HepG2 (cell line): ENCODE measurements at regions not wholly inside any gene's neighbourhood (a gene's known extent, or its start where the extent isn't known, plus 50 kb on each side); places are given as distances from the start of the nearest gene placed in this dataset.

Experiments used
- EZH2 ChIP-seq: conservative IDR thresholded peaks from 2 replicates; pipeline ENCODE4 v1.6.1; 2012; ENCODE audit warnings: mild to moderate bottlenecking, low read depth, low read length, moderate library complexity
- FOXK1 ChIP-seq: sonication (generic); formaldehyde crosslinking; IDR thresholded peaks from 2 replicates; pipeline ENCODE4 v1.4.0; 2020; ENCODE audit warnings: low read depth, missing genetic modification reagents, borderline replicate concordance
- GABPA ChIP-seq, 2 experiments: IDR thresholded peaks; 2 replicates each; pipeline ENCODE4 v1.6.1; 2011 to 2016; ENCODE audit warnings: low read depth in 2 of 2, low read length in 1 of 2, missing biosample characterization in 1 of 2, missing genetic modification characterization in 1 of 2
- KLF9 ChIP-seq: IDR thresholded peaks from 2 replicates; pipeline ENCODE4 v1.6.1; 2016; ENCODE audit warnings: low read depth
- NR3C1 ChIP-seq: sonication (generic); formaldehyde crosslinking; IDR thresholded peaks from 2 replicates; pipeline ENCODE4 v1.4.0; 2020; ENCODE audit warnings: missing genetic modification reagents
- RAD21 ChIP-seq: fragments of 450-650 bp; formaldehyde crosslinking; IDR thresholded peaks from 2 replicates; pipeline ENCODE4 v1.5.0; 2020; ENCODE audit warnings: mild to moderate bottlenecking
- RFX1 ChIP-seq: fragments of 450-650 bp; IDR thresholded peaks from 2 replicates; pipeline ENCODE4 v1.6.1; 2017
- RFX5 ChIP-seq: IDR thresholded peaks from 2 replicates; pipeline ENCODE4 v1.6.1; 2011; ENCODE audit warnings: low read depth, low read length, improper control_type of control experiment
- SP1 ChIP-seq, 2 experiments: fragments of 450-650 bp in 1 of 2; sonication (generic) in 1 of 2; formaldehyde crosslinking in 1 of 2; IDR thresholded peaks; 2 replicates each; pipeline versions ENCODE4 v1.4.0 to v1.6.1; 2016 to 2020; ENCODE audit warnings: missing genetic modification reagents in 1 of 2
- ZNF703 ChIP-seq: sonication (generic); formaldehyde crosslinking; IDR thresholded peaks from 2 replicates; pipeline ENCODE4 v1.5.1; 2020; ENCODE audit warnings: missing genetic modification reagents, mild to moderate bottlenecking, moderate library complexity, borderline replicate concordance
- ZNF749 ChIP-seq: sonication (generic); formaldehyde crosslinking; IDR thresholded peaks from 2 replicates; pipeline ENCODE4 v1.8.0; 2022; ENCODE audit warnings: mild to moderate bottlenecking, missing genetic modification reagents, moderate library complexity, borderline replicate concordance
- ZNF816 ChIP-seq: sonication (generic); formaldehyde crosslinking; IDR thresholded peaks from 2 replicates; pipeline ENCODE4 v1.8.0; 2022; ENCODE audit warnings: missing genetic modification reagents, mild to moderate bottlenecking, borderline replicate concordance
- TF ChIP-seq, protein P1 (sequence below), 2 experiments: sonication (generic) in 1 of 2; formaldehyde crosslinking in 1 of 2; IDR thresholded peaks; 2 replicates each; pipeline versions ENCODE4 v1.5.1 to v1.6.1; 2011 to 2020; ENCODE audit warnings: borderline replicate concordance in 1 of 2, low read depth in 1 of 2, low read length in 1 of 2, mild to moderate bottlenecking in 1 of 2, missing genetic modification reagents in 1 of 2, moderate library complexity in 1 of 2
- TF ChIP-seq, protein P2 (sequence below): sonication (generic); formaldehyde crosslinking; IDR thresholded peaks from 2 replicates; pipeline ENCODE4 v1.5.0; 2020; ENCODE audit warnings: missing genetic modification reagents, mild to moderate bottlenecking, borderline replicate concordance

DNA sequence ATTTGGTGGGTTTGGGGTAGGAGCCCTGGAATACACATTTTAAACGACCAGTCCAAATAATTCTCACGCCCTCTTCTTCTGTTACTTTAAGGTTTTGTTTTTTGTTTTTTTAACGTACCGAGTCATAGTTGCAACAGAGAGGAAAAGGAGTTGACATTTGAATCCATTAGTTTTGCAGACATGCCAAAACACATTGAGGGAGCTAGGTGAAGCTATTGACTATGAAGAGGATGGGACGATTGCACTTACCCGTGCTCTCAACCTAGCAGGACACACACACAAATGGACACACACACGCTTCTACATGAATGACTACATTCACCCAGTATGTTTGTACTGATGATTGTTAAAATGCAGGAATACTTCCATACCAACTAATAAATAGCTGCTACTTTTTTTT lies 54.3 kb upstream of the CIT start:
- TF ChIP-seq ZNF749 (CRISPR knock-in tag): no peak
- TF ChIP-seq, protein P1, sequence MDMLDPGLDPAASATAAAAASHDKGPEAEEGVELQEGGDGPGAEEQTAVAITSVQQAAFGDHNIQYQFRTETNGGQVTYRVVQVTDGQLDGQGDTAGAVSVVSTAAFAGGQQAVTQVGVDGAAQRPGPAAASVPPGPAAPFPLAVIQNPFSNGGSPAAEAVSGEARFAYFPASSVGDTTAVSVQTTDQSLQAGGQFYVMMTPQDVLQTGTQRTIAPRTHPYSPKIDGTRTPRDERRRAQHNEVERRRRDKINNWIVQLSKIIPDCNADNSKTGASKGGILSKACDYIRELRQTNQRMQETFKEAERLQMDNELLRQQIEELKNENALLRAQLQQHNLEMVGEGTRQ (IDR thresholded peaks at IDR 0.05; ENCODE audit: low read depth, low read length): no peak
- TF ChIP-seq, protein P1 (CRISPR knock-in tag; IDR thresholded peaks at IDR 0.05; ENCODE audit: borderline replicate concordance): no peak
- TF ChIP-seq EZH2: no peak
- no peak for TF ChIP-seq ZNF816 (CRISPR knock-in tag)
- TF ChIP-seq, protein P2, sequence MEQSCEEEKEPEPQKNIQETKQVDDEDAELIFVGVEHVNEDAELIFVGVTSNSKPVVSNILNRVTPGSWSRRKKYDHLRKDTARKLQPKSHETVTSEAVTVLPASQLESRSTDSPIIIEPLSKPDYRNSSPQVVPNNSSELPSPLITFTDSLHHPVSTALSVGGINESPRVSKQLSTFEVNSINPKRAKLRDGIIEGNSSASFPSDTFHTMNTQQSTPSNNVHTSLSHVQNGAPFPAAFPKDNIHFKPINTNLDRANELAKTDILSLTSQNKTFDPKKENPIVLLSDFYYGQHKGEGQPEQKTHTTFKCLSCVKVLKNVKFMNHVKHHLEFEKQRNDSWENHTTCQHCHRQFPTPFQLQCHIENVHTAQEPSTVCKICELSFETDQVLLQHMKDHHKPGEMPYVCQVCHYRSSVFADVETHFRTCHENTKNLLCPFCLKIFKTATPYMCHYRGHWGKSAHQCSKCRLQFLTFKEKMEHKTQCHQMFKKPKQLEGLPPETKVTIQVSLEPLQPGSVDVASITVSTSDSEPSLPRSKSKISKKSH (CRISPR knock-in tag): no peak
- no peak for TF ChIP-seq GABPA (IDR thresholded peaks at IDR 0.05; ENCODE audit: low read depth, low read length)
- TF ChIP-seq GABPA (CRISPR knock-in tag; IDR thresholded peaks at IDR 0.05; ENCODE audit: low read depth): no peak
- TF ChIP-seq NR3C1 (CRISPR knock-in tag): no peak
- no peak for TF ChIP-seq KLF9 (CRISPR knock-in tag)
- TF ChIP-seq SP1 (IDR thresholded peaks at IDR 0.05): no peak
- no peak for TF ChIP-seq SP1 (CRISPR knock-in tag; IDR thresholded peaks at IDR 0.05)
- TF ChIP-seq ZNF703 (CRISPR knock-in tag): no peak
- TF ChIP-seq RAD21 (CRISPR knock-in tag): no peak
- TF ChIP-seq RFX1: no peak
- TF ChIP-seq FOXK1 (CRISPR knock-in tag): no peak
- no peak for TF ChIP-seq RFX5
